Stimulated activated CD4-positive, alpha-beta T cell treated with anti-CD3 and anti-CD28 coated beads, Interleukin-1b, Interleukin-23, amount 100 ng/mL, for 4 hours (primary cell): ENCODE measurements at regions not wholly inside any gene's neighbourhood (a gene's known extent, or its start where the extent isn't known, plus 50 kb on each side); places are given as distances from the start of the nearest gene placed in this dataset.

Experiments
- DNase-seq, 2 donors: peaks; one replicate each; pipeline ENCODE4 v3.0.0-alpha.2; 2020; ENCODE audit warnings: low read depth in 2 of 2

GRCh38 chr17:71899317-71899716, 221.5 kb upstream of the SOX9 start:
- DNase-seq: no peak

GRCh38 chr17:71900621-71901229, 220.1 kb upstream of the SOX9 start:
- DNase-seq: no peak

GRCh38 chr17:71902894-71903506, 217.8 kb upstream of the SOX9 start:
- no peak for DNase-seq

GRCh38 chr17:71905376-71906031, 215.3 kb upstream of the SOX9 start:
- DNase-seq: no peak

GRCh38 chr17:71909155-71909554, 211.7 kb upstream of the SOX9 start:
- no peak for DNase-seq

- no peak for DNase-seq
These were observed 210.8 kb upstream of the SOX9 start for GRCh38 chr17:71910002-71910401.

- DNase-seq: no peak
These were observed 206.8 kb upstream of the SOX9 start for GRCh38 chr17:71914042-71914441.

GRCh38 chr17:71914812-71915211, 206.0 kb upstream of the SOX9 start:
- no peak for DNase-seq

- DNase-seq: no peak
These were observed 203.1 kb upstream of the SOX9 start for GRCh38 chr17:71917715-71918114.

GRCh38 chr17:71919186-71919585, 201.6 kb upstream of the SOX9 start:
- no peak for DNase-seq

GRCh38 chr17:71919896-71920295, 200.9 kb upstream of the SOX9 start:
- DNase-seq: no peak

GRCh38 chr17:71921796-71922195, 199.0 kb upstream of the SOX9 start:
- DNase-seq: no peak

- DNase-seq: no peak
These were observed 198.4 kb upstream of the SOX9 start for GRCh38 chr17:71922439-71922838.

GRCh38 chr17:71926746-71927398, 193.9 kb upstream of the SOX9 start:
- no peak for DNase-seq

GRCh38 chr17:71933306-71933705, 187.5 kb upstream of the SOX9 start:
- no peak for DNase-seq

- DNase-seq: no peak
These were observed 186.3 kb upstream of the SOX9 start for GRCh38 chr17:71934520-71934919.

- DNase-seq: no peak
These were observed 185.5 kb upstream of the SOX9 start for GRCh38 chr17:71935341-71935740.

- no peak for DNase-seq
These were observed 183.8 kb upstream of the SOX9 start for GRCh38 chr17:71936977-71937376.

GRCh38 chr17:71937914-71938313, 182.9 kb upstream of the SOX9 start:
- no peak for DNase-seq

- no peak for DNase-seq
These were observed 182.3 kb upstream of the SOX9 start for GRCh38 chr17:71938340-71939010.

- no peak for DNase-seq
These were observed 178.9 kb upstream of the SOX9 start for GRCh38 chr17:71941920-71942319.

- no peak for DNase-seq
These were observed 178.2 kb upstream of the SOX9 start for GRCh38 chr17:71942626-71943025.
